ENCODE measurements at regions not wholly inside any gene's neighbourhood (a gene's known extent, or its start where the extent isn't known, plus 50 kb on each side); places are given as distances from the start of the nearest gene placed in this dataset.

- H3K27me3 ChIP-seq (ENCODE audit: insufficient read depth in 3 of 3, low read length in 2 of 3) = no peaks in the 10 kb centered on the region
- WGBS, 3 donors = 97 to 100% (median 98%) methylated on average over 3 of the region's 3 CpGs
- no peak for TF ChIP-seq CTCF (IDR thresholded peaks at IDR 0.05)
These were observed 258.6 kb downstream of the FAT4 start for GRCh38 chr4:125573368-125573767.

GRCh38 chr4:125573786-125574185, 259.0 kb downstream of the FAT4 start:
- Histone ChIP-seq H3K27me3 (ENCODE audit: insufficient read depth in 3 of 3, low read length in 2 of 3) (no peaks in the 10 kb centered on the region), H3K4me1 (no peaks in the 10 kb centered on the region), H3K9me3 (no peaks in the 10 kb centered on the region), H3K27ac (no peak overlapping the region), H3K36me3 (ENCODE audit: insufficient read depth in 1 of 2, low read depth in 1 of 2) (no peaks in the 10 kb centered on the region), H3K4me3 (no peak overlapping the region)
- DNase-seq = no peak
- 90 to 100% (median 90%) methylated on average over 1 of the region's 1 CpG for whole genome bisulfite sequencing, 3 donors
- TF ChIP-seq CTCF (IDR thresholded peaks at IDR 0.05) = no peak
- no peak for ATAC-seq
- intact Hi-C loops (cut with DNase I) = no loop called here

More at GRCh38 chr4:125573368-125573767, 258.6 kb downstream of the FAT4 start:
- intact Hi-C loops (cut with DNase I) = no loop called here
- no peaks in the 10 kb centered on the region for H3K4me1 ChIP-seq
- H3K4me3 ChIP-seq = no peak overlapping the region
- DNase-seq = no peak
- H3K36me3 ChIP-seq (ENCODE audit: insufficient read depth in 1 of 2, low read depth in 1 of 2) = no peaks in the 10 kb centered on the region
- no peaks in the 10 kb centered on the region for H3K9me3 ChIP-seq
- no peak for ATAC-seq
- no peak overlapping the region for H3K27ac ChIP-seq

- no peaks in the 10 kb centered on the region for H3K36me3 ChIP-seq (ENCODE audit: insufficient read depth in 1 of 2, low read depth in 1 of 2)
- intact Hi-C loops (cut with DNase I) = no loop called here
- 57 to 62% (median 59%) methylated on average over 1 of the region's 1 CpG for whole genome bisulfite sequencing, 3 donors
- H3K9me3 ChIP-seq = no peaks in the 10 kb centered on the region
- no peak for TF ChIP-seq CTCF (IDR thresholded peaks at IDR 0.05)
- no peak overlapping the region for H3K4me3 ChIP-seq
- H3K4me1 ChIP-seq = no peaks in the 10 kb centered on the region
- no peak for DNase-seq
- H3K27ac ChIP-seq = no peak overlapping the region
- H3K27me3 ChIP-seq (ENCODE audit: insufficient read depth in 3 of 3, low read length in 2 of 3) = no peaks in the 10 kb centered on the region
- ATAC-seq = no peak
These were observed 267.5 kb downstream of the FAT4 start for GRCh38 chr4:125582302-125582701.

- Histone ChIP-seq H3K36me3 (ENCODE audit: insufficient read depth in 1 of 2, low read depth in 1 of 2) (no peaks in the 10 kb centered on the region), H3K9me3 (no peaks in the 10 kb centered on the region), H3K4me3 (no peak overlapping the region), H3K27ac (no peak overlapping the region), H3K4me1 (no peaks in the 10 kb centered on the region), H3K27me3 (ENCODE audit: insufficient read depth in 3 of 3, low read length in 2 of 3) (no peaks in the 10 kb centered on the region)
- TF ChIP-seq CTCF (IDR thresholded peaks at IDR 0.05) = no peak
- DNase-seq = no peak
- intact Hi-C loops (cut with DNase I) = no loop called here
- WGBS, 3 donors = 88 to 95% (median 94%) methylated on average over 1 of the region's 1 CpG
- ATAC-seq = no peak
These were observed 275.4 kb downstream of the FAT4 start for GRCh38 chr4:125590158-125590557.

- DNase-seq = no peak
- Histone ChIP-seq H3K4me3 (no peak overlapping the region), H3K27ac (no peak overlapping the region), H3K9me3 (no peaks in the 10 kb centered on the region), H3K27me3 (ENCODE audit: insufficient read depth in 3 of 3, low read length in 2 of 3) (no peaks in the 10 kb centered on the region), H3K4me1 (no peaks in the 10 kb centered on the region), H3K36me3 (ENCODE audit: insufficient read depth in 1 of 2, low read depth in 1 of 2) (no peaks in the 10 kb centered on the region)
- no peak for ATAC-seq
- no peak for TF ChIP-seq CTCF (IDR thresholded peaks at IDR 0.05)
- 94 to 95% (median 94%) methylated on average over 8 of the region's 8 CpGs for WGBS, 3 donors
- intact Hi-C loops (cut with DNase I) = no loop called here
These were observed 276.5 kb downstream of the FAT4 start for GRCh38 chr4:125591290-125591689.

Measured in psoas muscle (tissue), 7 donors.